HG02678 (cell line): ENCODE measurements at regions not wholly inside any gene's neighbourhood (a gene's known extent, or its start where the extent isn't known, plus 50 kb on each side); places are given as distances from the start of the nearest gene placed in this dataset.
"Not testable (repeated sequence)": the region's sequence is repeated elsewhere in the genome, so short reads cannot be mapped to it uniquely, and the experiment has no call there.

Experiments used
- ATAC-seq: cut with Tn5 transposase; IDR thresholded peaks from one replicate; pipeline ENCODE4 v1.9.1; 2021; ENCODE audit warnings: mild to moderate bottlenecking, moderate library complexity; ENCODE audit not compliant: unreplicated experiment

DNA sequence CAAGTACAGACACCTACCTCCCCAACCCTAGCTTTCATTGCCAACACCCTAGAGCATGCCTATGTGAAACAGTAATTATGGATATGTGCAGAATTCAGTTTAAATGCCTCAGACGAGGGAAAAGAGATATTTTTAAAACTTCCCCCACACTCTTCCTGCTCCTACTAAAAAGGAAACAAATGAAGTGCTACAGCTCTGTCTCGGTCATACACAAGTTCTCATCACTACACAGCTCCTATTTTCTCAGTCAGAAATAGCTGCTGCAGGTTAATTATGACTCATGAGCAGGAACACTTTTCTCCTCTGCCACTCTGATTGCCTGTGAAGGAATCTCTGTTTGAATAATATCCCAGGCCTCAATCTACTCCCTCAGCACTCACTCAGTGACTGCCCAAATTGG is 703.6 kb upstream of the FLRT2 start:
- ATAC-seq = no peak

DNA sequence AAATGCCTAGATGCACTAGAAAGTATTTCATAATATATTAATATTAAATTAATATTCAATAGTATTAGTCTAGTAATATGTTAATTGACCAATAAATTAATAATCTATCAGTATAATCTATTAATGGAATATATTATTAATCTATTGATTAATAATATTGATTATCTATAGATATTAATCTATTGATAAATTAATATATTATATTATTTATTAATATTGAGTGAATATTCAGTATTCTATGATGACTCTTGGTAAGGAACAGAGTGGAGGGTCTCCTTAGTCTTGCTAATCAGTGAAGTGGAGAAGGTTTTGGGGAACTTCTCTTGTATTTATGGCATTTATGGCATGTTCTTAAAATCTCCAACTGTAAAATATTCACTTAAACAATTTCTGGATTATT is 679.3 kb upstream of the FLRT2 start:
- no peak for ATAC-seq

DNA sequence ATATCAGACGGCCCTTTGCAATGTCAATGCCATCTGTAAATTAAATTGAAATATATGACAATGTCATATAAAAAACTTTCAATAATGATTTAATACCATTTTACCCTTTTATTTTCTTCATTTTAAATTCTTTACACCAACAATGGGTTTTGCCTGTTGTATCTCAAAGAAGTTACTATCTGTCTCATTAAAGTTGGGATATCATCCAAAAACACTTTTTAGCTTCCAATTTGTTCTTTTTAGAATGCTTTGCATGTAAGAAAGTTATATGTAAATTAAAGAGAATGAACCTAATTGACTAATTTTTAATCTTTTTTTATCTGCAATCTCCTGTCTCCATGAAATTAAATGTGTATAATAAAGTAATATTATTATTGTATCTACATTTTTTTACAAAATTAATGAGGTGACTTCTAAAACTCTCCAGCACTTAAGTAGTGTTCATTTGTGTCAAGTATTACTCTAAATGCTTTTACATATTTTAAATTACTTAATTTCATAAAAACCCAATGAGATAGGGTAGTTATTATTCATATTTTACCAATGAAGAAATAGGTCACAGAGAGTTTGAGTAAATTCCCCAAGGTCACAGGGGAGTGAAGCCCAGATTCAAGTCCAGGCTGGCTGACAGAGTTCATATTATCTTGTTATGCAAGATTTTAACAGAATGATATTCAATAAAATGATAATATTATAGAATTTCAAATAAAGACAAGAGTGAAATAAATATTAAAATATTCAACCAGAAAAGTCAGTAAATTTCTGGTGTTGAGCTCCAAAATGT is 673.0 kb upstream of the FLRT2 start:
- ATAC-seq = no peak

DNA sequence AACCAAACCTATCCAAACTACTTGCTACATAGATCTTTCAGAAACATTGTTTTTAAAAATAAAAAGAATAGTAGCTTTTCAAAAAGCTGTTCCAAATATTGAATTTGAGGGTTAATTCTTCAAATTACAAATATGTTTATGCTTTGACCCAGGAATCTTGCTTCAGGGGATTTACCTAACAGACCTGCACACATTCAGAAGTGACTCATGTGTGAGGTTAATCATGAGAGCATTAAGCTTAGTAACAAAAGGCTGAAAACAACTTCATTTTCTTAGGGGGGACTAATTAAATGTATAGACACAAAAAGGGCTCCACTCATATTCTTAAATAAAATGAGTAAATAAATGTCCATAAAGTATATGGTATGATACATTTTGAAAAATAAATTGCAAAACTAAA is 672.4 kb upstream of the FLRT2 start:
- no peak for ATAC-seq

DNA sequence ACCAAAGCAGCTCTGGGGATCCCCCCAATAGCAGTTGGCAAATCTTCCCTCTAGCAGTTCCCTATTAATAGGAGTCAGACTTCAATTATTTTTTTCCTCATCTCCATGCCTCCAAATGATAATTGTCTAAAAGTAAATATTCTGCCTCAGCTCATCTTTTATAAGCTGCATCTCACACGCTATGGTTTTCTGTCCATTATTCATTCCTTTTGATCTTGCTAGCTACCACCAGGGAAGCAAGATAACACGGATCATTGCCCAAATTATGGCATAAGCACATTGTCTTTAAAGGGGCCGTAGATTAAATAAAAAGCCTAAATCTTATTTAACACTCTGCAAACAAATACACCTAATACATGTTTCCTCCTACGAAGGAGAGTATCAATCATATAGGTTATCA is 670.8 kb upstream of the FLRT2 start:
- no peak for ATAC-seq

DNA sequence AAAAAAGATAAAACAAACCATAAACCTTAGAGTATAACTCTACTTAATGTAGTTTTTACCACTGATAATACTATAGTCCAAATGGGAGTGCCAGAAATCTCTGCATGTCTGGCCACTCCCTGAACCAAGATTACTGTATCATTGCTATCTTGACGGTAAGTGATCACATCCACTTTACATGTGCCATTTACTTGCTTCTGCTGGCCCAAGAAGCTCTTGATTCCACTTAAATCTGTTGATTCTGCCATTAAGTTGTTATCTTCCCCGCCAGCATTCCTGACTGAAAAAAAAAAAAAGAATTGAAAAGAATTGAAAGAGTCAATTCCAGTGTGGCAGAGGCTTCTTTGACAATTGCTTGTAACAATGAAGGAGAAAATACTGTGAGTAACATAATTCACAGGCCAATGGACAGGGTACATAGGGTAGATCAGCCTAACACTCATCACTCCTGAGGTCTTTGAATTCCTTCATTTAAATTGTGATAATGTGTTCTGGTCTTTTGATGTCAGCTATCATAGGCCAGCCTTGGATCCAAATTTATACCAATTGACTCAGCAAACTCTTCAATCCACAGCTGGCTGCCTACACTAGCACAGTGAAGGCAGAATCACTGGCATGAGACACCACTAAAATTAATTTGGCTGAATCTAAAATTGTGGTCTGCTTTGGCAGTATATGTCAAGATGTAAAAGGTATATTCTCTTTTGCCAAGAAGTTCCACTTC is 665.2 kb upstream of the FLRT2 start:
- no peak for ATAC-seq

DNA sequence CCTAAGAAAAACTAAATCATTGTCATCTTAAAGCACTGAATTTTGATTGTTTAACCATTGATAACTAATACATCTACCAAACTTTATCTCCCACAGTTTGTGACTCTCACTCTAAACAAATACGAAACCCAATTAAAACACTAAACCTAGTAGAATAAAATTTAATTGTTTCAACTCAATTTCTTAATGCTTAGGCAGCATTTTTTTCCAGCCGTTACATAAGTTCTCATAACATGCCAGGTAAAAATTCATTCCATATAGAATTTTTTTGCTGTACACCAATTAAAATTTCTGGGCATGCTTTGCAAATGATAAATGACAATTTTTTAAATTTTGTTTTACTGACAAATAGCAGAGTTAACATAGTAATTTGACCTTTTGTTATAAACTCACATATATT is 658.2 kb upstream of the FLRT2 start:
- no peak for ATAC-seq

DNA sequence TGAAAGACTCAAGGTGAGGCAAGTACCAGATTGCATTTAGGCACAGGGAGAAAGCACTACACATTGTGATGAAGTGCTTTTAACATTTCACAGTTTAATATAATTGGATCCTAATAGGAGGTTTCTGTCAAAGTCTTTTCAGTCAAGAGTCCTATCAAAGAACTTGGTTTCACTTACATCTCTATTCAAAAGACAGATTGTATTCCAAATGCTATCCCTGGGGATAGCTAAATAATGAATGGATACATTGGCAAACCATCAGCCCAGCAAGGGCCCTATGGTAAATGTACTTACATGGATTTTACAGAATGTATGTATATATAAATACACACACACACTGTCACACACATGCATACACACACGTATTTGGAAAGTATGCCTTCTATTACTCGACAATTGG is 655.5 kb upstream of the FLRT2 start:
- no peak for ATAC-seq

DNA sequence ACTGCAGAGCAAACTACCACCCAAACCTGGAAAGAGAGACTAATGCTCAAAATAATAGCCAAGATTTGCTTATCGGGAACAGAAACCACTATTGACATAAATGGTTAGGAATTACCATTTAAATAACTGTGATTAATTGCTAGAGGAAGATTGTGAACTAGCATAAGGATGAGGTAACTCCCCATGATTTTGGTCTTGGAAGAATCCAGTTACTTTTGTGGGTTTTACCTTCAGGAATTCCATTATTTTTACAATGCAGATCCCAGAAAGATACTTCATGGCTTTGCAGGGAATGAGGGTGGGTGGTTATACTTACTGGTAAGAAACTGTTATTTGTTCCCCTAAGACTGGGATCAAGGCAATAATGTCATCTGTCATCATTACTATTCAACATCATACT is 652.9 kb upstream of the FLRT2 start:
- no peak for ATAC-seq

DNA sequence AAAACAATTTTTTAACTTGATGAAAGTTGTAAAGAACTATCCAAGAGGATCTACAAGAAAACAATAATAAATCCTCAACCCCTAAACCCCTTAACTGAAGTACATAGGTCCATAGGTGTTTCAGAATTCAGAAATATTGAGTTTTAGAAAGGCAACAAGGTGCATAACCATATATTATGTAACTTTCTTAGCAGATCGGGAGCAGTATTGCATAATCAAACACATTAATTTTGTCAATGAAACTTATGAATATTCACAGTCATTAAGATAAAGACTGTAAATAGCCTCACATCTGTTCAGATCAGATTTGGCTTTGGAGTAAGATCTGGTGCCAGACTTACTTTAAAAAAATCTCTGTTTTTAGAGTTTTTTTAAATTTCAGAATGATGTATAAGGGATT is 647.1 kb upstream of the FLRT2 start:
- no peak for ATAC-seq

DNA sequence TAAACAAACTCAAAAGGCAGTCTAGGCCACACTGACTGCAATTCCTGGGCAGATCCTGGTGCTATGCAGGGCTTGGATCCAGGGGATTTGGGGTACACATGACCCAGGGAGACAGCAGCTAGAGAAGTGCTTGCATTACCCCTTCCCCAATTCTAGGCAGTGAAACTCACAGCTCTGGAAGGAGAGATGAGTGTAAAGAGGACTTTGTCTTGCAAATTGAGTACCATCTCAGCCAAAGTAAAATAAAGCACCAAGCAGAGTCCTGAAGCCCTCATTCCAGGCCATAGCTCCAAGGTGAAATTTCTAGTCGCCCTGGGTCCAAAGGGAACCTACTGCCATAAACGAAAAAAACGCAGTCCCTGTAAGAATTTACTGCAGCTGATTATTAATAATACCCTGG is 644.9 kb upstream of the FLRT2 start:
- no peak for ATAC-seq

DNA sequence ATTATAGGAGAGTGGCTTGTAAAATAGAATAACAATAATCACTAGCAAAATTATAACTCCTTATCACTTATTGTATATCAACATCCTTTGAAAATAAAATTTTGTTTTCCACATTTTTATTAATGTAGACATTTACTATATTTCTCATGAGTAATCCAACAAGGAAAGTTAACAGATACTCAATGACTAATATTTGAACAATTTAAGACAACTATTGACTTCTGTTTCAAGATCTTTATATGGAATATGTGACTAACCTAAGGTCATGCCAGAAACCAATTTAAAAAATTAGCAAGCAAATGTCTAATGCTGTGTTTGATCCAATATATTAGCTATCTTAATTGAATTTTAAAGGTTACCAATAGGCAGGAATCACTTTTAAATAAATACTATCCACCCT is 638.5 kb upstream of the FLRT2 start:
- no peak for ATAC-seq

DNA sequence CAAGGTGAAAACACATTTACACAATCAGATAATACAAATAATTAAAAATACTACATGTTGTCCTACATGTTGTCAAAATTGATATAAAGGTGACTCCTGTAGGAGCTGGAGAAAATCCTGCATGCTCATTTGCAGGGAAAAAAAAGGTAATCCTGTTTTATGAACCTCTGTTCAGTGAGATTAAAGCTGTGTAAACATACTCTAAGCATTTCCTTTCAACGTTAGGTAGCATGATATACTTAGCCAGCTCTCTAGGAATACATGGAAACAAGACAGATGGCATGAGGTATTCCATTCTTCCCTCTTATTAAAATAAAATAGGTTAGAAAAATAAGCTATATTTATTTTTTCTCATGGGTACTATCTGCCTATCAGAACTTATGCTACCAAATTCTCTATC is 635.7 kb upstream of the FLRT2 start:
- no peak for ATAC-seq

DNA sequence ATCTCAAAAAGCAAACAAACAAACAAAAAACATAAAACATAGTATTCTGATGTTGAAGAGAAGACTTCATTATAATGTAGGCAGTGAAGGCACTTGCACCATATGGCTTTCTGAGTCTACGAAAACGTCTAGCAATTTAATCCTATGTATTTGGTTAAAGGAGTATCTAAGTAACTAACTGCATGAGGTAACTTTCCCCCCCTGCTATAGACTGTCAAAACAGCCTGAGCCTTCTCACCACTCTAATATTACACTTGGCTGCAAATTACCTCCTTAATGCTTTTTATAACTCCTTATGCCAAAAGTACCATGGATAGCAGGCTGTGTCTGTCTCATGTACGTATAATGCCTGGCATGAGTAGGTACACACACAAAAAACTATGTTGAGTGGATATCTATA is 607.6 kb upstream of the FLRT2 start:
- no peak for ATAC-seq

DNA sequence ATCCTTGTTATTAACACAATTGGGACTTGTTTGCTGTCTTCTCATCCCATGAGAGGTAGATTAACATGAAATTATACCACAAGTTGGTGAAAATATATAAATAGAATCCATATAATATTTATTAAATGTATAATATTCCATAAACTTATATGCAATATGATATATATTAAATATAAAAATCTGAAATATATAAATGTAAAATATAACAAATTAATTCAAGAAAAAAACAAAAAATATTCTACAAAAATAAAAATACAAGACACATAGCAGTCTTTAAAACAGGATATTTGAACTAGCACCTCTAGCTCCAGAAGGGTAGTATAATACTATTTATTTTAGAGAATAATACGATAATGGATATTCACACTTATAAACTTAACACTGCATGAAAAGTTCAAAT is 603.3 kb upstream of the FLRT2 start:
- ATAC-seq = no peak

DNA sequence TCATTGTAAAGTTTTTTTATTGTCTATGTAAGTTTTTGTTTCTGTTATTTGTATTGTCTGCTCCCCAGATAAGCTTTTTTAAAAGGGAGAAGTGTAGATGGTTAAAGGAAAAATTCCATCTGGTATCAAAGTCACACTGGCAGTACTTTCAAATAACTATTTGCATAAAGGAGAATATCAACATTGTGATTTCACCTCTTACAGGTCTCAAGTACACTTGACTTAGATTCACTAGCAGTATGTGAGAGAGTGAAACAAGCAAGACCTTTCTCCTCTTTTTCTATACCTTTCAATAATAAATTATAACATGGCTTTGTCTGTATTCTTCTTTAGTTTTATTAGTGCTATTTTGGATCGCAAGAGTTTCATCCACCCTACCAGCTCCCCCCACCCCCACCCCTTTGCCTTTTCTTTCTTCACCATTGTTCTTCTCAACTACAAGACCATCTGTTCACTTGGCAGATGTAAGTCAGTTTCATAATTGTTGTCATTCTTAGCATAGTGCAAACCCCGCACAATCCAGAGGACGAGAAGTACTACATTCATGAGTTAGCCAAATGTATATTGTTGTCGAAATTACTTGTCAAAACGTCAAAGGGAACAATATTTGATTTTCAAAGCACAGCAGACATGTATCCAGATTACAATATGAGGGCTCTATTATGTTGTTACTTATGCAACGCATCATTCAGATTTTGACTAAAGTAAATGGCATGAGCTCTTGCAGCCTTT is 602.7 kb upstream of the FLRT2 start:
- no peak for ATAC-seq

DNA sequence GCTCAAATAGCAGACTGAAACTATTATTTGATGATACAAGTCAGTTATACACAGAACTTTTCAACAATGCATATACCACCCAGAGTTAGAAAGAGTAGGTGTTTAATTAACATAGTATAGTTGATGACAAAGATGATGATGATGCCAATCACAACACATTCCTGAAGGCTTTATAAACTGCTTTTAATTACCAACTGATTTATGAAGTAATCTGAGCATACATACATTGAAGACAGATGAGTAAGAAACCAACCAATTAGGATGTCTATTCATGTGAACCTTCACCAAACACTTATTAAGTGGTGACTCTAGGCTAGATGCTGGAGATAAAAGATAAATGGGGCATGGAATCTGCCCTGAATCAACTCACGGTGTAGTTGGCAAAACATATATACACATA is 600.9 kb upstream of the FLRT2 start:
- ATAC-seq = no peak

DNA sequence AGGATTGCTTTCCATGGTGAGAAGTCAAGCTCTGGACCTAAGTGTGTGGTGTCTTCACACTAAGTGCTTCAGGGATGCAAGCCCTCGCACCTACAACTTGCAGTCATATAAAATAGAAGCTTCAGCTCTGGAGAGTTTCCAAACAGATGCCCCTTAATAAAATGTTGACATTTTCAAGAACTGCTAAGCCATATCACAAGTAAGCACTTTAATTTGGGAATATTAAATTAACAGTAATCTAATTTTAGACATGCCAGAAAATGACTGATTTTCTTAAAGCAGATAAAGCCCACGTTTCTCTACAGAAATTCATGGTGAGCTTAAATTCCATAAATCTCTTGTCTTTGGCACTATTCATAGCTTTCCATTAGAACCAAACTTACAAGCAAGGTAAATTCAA is 600.1 kb upstream of the FLRT2 start:
- ATAC-seq = no peak

DNA sequence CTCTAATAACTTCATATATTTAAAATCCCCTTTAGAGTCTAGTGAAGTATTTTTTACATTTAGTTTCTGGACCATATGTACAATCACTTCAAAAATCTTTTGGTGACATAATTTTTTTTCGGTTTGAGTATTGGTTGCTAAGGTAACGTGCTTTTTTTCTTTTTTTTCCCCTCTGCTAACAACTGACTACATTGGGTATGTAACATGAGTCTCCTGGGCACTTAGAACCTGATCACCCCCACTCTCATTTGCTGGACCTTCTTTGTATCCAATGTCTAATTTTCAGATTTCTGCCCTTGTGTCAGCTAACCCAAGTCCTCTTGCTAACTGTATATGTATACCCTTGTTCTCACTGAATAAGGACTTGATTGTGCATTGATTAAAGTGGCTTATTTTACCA is 592.9 kb upstream of the FLRT2 start:
- ATAC-seq = no peak

DNA sequence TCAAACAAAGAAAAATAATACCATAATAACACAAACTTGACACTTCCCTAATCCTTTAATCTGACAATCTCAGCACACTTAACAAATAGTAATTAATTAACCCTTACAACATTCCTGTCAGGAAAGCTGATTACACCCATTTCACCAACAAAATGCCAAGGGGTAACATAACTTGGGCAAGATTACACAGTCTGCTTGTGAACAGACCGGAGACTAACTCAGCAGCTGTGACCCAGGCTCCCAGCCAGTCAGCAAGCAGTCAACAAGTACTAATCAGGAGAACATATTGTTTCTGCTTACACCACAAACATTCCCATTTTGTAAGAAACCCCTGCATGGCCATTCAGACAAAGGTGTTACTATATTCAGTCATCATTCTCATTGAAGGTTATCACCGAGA is 592.5 kb upstream of the FLRT2 start:
- no peak for ATAC-seq

DNA sequence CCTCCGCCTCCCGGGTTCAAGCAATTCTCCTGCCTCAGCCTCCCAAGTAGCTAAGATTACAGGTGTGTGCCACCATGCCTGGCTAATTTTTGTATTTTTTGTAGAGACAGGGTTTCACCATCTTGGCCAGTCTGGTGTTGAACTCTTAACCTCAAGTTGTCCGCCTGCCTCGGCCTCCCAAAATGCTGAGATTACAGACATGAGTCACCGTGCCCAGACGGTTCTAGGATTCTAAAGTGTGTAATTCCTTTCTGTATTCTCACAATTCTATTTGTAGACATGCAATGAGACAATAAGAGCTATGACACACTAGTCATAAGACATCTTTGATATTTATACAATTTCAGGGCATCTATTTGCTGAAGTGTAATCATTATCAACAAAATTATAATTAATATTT is 585.0 kb upstream of the FLRT2 start:
- ATAC-seq = not testable (repeated sequence)
